ENCODE measurements at regions not wholly inside any gene's neighbourhood (a gene's known extent, or its start where the extent isn't known, plus 50 kb on each side); places are given as distances from the start of the nearest gene placed in this dataset.
A peak's percentile ranks its signal among the peaks of the same experiment; 100 is the strongest.

GRCh38 chr2:217316743-217317142 lies 456.9 kb upstream of the TNP1 start:
- peak; percentile 39 for DNase-seq
- Mint-ChIP-seq H3K27ac (no peak overlapping the region), H3K9me3 (no peaks in the 10 kb centered on the region), H3K4me1 (ENCODE audit: low read depth) (peaks cover 37% of the 10 kb centered on the region), H3K27me3 (ENCODE audit: insufficient read depth) (peaks cover 1% of the 10 kb centered on the region; the same call in 1 of the 2 replicates), H3K4me3 (no peak overlapping the region), H3K36me3 (ENCODE audit: low read depth) (peaks cover 11% of the 10 kb centered on the region)
- TF ChIP-seq, protein P1, sequence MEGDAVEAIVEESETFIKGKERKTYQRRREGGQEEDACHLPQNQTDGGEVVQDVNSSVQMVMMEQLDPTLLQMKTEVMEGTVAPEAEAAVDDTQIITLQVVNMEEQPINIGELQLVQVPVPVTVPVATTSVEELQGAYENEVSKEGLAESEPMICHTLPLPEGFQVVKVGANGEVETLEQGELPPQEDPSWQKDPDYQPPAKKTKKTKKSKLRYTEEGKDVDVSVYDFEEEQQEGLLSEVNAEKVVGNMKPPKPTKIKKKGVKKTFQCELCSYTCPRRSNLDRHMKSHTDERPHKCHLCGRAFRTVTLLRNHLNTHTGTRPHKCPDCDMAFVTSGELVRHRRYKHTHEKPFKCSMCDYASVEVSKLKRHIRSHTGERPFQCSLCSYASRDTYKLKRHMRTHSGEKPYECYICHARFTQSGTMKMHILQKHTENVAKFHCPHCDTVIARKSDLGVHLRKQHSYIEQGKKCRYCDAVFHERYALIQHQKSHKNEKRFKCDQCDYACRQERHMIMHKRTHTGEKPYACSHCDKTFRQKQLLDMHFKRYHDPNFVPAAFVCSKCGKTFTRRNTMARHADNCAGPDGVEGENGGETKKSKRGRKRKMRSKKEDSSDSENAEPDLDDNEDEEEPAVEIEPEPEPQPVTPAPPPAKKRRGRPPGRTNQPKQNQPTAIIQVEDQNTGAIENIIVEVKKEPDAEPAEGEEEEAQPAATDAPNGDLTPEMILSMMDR (IDR thresholded peaks at IDR 0.05) = no peak

DNA sequence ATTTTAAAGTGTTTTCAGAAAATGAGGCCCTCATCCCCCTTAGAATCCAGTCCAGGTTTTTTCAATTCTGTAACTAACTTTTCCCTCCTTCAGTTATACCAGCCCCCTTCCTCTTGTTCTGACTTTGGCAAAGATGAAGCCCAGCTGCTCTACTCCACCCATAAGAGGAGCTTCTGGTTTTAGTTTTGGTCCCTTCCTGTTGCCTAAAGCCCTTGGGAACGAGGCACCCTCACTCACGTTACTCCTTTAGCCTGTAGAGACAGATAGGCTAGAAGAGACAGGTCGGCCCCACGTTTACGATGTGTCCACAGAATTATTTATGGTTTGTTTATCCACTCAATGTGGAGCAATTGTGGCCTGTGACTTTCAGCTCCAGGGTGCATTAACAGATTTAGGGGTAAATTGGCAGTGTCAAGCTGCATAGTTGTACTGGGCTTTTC lies 454.2 kb upstream of the TNP1 start:
- peak; percentile 12 for DNase-seq
- Mint-ChIP-seq H3K27ac (peak overlapping the region; percentile 26; the same call in 1 of the 2 replicates), H3K4me1 (ENCODE audit: low read depth) (peaks cover 37% of the 10 kb centered on the region), H3K27me3 (ENCODE audit: insufficient read depth) (peaks cover 1% of the 10 kb centered on the region; the same call in 1 of the 2 replicates), H3K4me3 (no peak overlapping the region), H3K36me3 (ENCODE audit: low read depth) (peaks cover 11% of the 10 kb centered on the region), H3K9me3 (no peaks in the 10 kb centered on the region)
- TF ChIP-seq, protein P1 (IDR thresholded peaks at IDR 0.05) = no peak

DNA sequence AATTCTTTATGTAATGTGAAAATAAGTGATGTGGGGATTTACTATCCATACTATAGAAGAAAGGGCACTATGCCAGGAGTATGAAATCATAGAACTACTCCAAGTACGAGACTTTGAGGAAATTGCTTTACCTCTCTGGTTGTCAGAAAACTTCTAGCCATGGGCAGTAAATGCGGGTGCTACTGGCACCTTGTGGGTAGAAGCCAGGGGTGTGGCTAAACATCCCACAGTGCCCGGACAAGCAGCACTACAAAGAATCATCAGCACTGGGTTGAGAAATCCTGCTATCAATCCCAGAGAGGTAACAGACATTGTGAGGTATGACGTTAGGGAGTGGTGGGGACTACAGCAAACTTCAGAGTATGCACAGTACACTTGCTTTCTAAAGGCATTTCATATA lies 453.5 kb upstream of the TNP1 start:
- no peak for DNase-seq
- TF ChIP-seq, protein P1 (IDR thresholded peaks at IDR 0.05) = no peak
- no peak overlapping the region for H3K27ac Mint-ChIP-seq
- no peaks in the 10 kb centered on the region for H3K9me3 Mint-ChIP-seq
- no peak overlapping the region for H3K4me3 Mint-ChIP-seq
- H3K27me3 Mint-ChIP-seq (ENCODE audit: insufficient read depth) = peaks cover 1% of the 10 kb centered on the region; the same call in 1 of the 2 replicates
- H3K4me1 Mint-ChIP-seq (ENCODE audit: low read depth) = peaks cover 37% of the 10 kb centered on the region
- peaks cover 11% of the 10 kb centered on the region for H3K36me3 Mint-ChIP-seq (ENCODE audit: low read depth)

- Mint-ChIP-seq H3K4me3 (no peak overlapping the region), H3K27me3 (ENCODE audit: insufficient read depth) (no peaks in the 10 kb centered on the region), H3K36me3 (ENCODE audit: low read depth) (peaks cover 5% of the 10 kb centered on the region; the same call in 1 of the 2 replicates), H3K9me3 (no peaks in the 10 kb centered on the region), H3K4me1 (ENCODE audit: low read depth) (peaks cover 12% of the 10 kb centered on the region), H3K27ac (no peak overlapping the region)
- TF ChIP-seq, protein P1 (IDR thresholded peaks at IDR 0.05) = no peak
- DNase-seq = no peak
Measured at GRCh38 chr2:217309056-217309455, 449.2 kb upstream of the TNP1 start.

DNA sequence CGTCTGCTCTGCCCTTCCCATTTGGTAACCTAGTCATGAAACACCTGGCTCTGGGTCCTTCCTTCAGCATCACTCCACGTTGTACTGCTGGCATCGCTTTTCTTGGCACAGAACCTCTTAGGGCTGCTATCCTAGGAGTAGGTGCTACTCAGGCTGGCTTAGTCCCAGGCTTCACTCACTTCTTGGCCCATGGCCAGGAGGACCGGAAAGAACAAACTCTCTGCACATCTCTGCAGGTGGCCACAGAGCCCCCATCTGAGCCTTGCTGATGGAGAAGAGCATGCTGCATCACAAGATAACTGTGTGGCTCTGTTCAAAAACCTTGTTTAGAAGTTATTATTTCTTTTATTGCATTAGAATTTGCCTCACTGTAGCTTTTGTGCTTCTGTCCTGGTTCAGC lies 447.2 kb upstream of the TNP1 start:
- Mint-ChIP-seq H3K27ac (no peak overlapping the region), H3K4me3 (no peak overlapping the region), H3K4me1 (ENCODE audit: low read depth) (peaks cover 6% of the 10 kb centered on the region), H3K9me3 (no peaks in the 10 kb centered on the region), H3K27me3 (ENCODE audit: insufficient read depth) (no peaks in the 10 kb centered on the region), H3K36me3 (ENCODE audit: low read depth) (peaks cover 5% of the 10 kb centered on the region; the same call in 1 of the 2 replicates)
- TF ChIP-seq, protein P1 (IDR thresholded peaks at IDR 0.05) = no peak
- no peak for DNase-seq

DNA sequence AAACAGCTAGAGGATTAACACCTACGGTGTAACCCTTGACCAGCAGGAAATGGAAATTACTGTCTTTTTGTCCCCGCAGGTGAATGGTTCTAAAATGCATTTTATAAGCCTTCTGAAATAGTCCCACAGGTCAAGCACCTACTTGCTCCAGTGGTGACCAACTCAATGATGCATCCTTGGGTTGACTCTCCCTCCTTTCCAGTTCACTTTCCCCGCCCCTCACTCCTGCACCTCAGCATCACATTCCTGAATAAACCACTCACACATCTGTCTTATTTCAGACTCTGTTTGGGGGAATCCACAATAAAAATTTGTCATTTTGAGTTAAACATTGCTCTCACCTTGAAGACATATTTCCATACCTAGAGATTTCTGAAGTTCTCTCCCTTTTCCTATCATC lies 446.0 kb upstream of the TNP1 start:
- TF ChIP-seq, protein P1 (IDR thresholded peaks at IDR 0.05) = no peak
- no peak overlapping the region for H3K4me3 Mint-ChIP-seq
- no peak for DNase-seq
- H3K4me1 Mint-ChIP-seq (ENCODE audit: low read depth) = peaks cover 6% of the 10 kb centered on the region
- H3K27me3 Mint-ChIP-seq (ENCODE audit: insufficient read depth) = no peaks in the 10 kb centered on the region
- H3K27ac Mint-ChIP-seq = no peak overlapping the region
- H3K9me3 Mint-ChIP-seq = no peaks in the 10 kb centered on the region
- peaks cover 5% of the 10 kb centered on the region; the same call in 1 of the 2 replicates for H3K36me3 Mint-ChIP-seq (ENCODE audit: low read depth)

All from HFFc6 (cell line).